HCEC 1CT (cell line): ENCODE measurements at regions not wholly inside any gene's neighbourhood (a gene's known extent, or its start where the extent isn't known, plus 50 kb on each side); places are given as distances from the start of the nearest gene placed in this dataset.
"Not testable (repeated sequence)": the region's sequence is repeated elsewhere in the genome, so short reads cannot be mapped to it uniquely, and the experiment has no call there.

Experiments
- DNase-seq: peaks from one replicate; pipeline ENCODE4 v3.0.0-alpha.2; 2017

DNA sequence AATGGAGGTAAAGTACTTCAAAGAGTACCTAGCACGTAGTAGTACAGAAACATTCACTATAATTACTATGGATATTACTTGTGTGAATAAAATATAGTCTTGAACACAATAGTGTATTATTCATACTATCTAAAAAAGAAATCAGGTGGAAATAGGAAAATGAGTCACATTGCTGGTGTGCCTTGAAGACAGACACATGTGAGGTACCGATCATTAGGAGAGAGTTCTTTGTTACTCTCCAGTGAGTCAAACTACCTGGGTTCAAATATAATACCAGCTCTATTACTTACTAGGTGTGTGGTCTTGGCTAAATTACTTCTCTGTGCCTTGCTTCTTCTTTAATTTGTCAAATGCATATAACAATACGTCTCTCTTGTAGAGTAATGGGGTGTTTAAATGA is 50.8 kb upstream of the BEND6 start:
- DNase-seq, result no peak

DNA sequence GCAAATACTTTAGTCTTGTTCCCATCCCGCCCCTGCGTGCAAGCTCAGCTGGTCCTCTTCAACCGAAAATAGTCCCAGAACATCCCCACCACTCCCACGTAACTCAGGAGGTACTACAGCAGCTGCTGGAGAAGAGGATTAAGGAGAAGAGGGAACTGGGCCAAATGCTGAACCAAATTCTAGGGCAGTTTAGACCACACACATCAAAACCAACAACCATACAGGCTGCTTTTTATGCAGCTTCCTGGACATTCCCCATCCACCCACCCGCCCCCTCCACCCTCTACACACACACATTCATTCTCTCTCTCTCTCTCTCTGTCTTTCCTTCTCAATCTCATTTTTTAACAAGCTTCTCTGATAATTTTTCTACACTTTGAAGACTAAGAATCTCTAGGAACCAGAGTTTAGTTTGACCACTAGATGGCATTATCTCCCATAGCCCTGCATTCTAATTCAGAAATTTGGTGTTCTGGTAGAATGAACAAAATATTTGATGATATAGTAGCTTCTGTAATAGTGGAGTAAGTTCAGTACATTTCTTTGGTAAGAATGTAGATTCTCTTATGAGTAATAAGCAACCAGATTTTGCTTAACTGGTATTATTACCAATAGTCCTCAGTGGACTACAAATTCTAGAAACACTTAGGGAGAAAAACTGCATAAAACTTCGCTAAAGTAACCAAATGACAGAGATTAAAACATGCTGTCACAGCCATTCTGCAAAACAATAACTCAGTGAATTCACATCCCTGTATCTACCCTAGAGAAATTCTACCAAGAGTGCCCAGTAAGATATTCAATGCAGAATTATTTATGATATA is 52.1 kb upstream of the BEND6 start:
- DNase-seq, result peak; percentile 86

DNA sequence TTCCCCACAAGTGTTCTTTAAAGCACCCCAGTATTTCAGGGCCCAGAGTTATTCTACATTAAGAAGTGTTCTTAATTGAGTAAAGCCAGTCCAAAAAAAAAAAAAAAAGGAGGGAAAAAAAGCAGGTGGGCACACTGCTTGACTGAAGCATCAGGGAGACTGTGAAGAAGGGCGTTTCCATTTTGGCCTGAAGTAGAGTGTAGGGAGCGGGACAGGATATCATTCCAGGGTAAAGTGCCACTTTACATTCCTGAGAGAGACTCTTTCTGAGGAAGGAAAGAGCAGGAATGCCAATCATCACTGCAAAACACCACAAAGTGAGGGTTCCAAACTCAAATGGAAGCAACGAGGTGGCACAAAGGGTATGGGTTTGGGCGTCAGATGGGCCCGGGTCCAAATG is 54.1 kb upstream of the BEND6 start:
- DNase-seq, result no peak

DNA sequence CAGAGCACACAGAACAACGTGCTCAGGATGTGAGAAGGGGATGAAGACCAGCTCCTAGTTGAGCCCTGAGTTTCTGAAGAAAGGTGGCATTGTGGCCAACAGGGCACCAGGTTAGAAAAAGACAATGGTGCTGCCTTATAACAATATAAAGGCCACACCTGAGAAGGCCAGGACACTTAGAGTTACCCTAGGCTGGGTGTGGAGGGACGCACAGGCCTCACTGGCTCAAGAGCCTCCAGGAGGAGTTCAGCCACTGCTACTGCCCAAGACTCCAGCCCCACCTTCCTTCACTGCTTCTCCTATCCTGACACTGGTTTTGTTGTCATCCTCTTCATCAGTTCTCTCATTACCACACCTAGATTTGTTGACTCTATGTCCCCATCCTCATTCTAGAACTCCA is 55.2 kb upstream of the BEND6 start:
- no peak for DNase-seq

DNA sequence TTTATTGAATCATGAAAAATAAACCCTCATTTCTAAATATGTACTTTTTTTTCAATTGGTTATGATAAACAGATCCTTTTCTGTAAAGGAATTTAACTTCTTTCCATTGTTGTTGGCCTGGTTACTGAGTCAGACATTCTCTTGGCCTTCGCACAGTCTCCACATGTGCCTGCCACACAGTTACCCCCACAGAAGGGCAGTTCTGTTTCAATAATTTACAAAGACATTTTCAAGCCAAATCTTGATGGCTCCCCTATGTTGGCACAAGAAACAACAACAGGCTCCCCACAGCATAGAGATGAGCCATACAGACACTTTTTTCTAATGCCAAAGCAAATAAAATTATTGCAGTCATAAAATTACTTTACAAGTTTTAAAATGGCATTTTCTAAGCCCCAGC is 55.6 kb upstream of the BEND6 start:
- DNase-seq, result peak; percentile 51

DNA sequence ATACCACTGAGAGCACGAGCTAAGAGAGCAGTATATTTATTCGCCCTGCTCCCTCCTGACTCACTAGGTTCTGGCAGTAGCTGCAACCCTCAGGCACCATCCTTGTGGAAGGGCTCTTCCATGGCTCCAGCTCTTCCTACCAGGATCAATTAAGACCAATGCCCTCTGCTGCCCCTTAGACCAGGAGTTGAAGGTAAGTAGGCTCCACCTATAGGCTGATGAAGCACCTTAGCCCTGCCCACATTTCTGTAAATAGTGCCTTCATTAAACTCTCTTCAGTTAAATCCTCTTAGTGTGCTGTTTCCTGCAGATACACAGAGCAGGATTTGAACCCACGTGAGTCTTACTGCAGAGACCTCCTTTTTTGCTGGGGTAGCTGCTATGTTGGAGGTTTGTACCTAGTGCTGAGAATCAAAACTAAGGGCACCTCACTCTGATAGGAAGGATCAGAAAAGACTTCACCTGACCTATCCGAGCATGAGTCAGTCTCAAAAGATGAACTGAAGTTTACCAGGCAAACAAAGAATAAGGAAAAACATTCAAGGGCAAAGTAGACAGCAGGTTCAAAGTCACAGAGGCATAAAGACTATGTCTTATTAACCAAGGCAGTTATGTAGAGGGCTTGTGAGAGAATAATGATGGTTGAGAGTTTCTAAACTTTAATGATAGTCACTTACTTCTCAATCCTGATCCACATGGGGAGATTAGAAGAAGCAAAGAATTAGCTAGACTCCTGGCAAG is 56.9 kb upstream of the BEND6 start:
- no peak for DNase-seq

DNA sequence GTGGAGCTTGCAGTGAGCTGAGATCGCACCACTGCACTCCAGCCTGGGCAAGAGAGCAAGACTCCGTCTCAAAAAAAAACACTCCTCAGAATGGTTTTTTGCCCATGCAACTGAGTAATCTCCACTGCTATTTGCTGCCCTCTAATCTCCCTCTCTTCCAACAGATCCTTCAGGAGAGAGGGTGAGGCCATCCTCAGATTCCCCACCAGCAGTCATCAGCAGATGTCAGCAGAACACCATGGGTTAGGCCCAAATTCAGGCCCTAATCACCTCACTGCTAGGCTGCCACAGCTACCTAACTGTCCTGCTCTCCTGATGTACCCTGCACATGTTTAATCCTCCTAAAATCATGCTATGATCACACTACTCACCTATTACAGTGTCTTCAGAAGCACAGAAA is 63.2 kb upstream of the BEND6 start:
- peak; percentile 60 for DNase-seq

DNA sequence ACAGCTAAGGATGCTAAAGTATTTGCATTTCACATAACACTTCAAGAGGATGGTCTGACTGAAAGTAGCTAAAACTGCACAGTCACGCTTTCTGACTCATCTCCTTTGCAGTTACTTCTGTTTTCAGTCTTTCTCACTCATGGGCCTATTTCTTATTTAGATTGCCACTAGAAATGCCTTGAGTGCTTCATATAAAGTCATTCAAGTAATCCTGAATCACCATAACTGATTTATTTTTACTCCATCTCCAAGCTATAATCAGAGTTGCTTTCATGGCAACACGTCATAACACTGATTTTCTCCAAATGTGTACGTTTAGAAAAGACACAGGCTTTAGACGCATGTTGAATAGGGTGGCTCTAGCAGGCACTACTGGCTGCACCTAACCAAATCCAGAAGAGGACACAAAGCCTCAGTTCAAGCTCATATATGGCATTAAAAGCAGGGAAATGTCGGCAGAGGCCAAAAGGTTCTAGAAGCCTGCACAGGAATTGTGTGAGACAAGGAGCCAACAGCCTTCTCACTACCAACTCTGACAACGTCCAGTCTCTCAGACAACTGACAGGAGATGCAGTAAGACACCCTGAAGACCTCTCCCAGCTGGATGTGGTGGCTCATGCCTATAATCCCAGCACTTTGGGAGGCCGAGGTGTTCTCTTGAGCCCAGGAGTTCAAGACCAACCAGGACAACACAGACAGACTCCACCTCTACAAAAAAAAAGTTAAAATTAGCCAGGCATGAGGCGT is 64.1 kb upstream of the BEND6 start:
- DNase-seq, result peak; percentile 91

DNA sequence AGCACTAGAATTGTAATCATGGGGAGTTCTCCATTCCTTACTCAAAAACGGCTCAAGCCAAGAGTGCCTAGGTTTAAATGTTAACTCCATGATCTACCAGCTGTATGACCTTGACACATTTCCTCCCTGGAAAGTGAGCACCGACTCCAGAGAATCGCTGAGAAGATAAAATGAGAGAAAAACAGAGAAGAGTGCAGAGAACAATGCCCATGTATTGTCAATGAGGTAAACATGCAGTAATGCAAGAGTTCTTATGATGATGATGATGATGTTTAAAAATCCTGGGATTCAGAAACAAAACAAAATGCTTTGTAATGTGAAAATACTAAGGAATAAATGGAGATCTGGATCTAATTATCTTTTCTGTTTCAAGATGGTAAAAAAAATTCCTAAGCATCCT is 64.8 kb upstream of the BEND6 start:
- no peak for DNase-seq

DNA sequence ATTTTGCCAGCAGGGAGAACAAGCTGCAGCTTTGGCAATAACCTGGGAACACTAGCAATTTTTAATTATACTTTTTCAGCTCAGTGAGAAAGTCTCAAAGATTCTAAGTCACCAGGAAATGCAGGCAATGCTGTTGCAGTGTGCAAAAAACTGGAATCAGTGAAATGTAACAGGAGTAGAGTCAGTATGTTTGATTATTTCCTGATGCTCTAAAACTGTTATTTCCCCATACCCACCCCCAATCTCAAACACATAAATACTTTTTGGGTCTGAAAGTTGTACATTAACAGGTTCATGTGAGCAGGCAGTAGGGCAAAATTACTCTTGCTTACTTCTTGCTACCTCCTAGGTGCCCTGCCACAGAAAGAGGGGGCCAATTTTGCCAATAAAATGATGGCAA is 65.4 kb upstream of the BEND6 start:
- DNase-seq, result no peak

DNA sequence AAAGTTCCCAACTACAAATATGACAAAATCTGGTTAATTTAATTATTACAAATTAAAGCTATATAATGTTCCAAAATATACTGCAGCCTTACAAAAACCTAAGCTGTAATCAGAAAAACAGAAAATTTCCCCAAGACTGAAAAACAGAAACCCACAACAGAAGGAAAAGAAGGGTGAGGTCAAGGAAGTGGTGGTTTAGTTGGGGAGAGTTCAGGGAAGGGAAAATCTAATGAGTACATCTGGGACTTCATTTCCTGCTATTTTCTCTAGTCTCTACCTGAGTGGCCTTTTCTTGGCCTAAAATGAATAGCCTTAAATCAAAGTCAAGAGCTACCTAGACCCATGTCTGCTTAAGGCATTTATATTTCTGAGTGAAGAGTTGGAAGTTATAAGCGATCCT is 66.2 kb upstream of the BEND6 start:
- DNase-seq, result no peak

DNA sequence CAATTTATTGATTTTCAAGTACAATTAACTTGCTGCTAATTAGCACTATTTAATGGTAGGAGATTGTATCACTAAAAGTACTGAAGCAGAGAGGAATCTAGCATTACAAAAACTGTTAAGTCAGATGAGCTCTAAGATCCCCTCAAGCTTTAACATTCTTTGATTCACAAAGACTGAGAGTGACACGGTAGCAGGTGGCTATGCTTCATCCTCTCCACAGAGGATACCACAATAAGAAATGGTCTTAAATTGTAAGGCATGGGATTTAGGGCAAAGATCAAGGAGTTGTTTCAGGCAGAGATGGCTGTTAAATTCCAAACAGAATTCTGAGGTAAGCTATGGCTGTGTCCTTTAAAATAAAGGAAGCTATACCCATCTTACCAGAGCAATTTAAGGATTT is 67.8 kb upstream of the BEND6 start:
- DNase-seq, result no peak

DNA sequence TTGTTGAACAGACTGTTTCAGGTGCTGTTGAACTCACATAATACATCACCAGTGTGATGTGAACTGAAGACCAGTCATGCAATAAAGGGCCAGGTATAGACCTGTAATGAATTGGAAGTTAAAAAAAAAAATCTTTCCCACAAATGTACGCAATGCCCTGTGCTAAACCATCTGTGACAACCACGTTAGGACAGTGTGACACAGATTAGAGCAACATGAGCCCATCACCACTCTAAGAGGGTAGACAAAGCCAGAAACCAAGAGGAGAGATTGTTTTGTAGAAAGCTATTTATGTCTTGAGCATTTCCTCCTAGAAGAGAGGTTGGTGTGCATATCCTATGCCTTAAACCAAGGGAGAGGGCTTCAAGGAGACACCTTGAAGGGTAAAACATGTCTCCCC is 77.0 kb upstream of the BEND6 start:
- no peak for DNase-seq

DNA sequence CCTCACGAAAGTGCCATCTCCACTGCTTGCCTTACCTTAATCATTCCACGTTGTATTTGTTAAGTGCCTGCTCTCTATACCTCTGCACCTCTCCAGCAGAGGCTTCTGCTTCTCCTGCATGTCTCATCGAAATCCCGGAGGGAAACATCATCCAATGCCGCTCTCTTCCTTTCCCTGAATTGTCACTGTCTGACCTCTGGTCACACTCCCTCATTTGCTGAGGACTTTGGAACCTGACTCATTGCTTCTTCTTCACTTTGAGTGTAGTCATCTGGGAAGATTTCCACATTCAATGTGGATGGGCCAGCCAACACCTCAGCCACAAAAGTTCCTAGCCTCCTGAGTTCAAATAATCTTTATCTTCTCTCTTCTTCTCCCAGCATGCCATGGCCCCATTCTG is 78.9 kb upstream of the BEND6 start:
- no peak for DNase-seq

DNA sequence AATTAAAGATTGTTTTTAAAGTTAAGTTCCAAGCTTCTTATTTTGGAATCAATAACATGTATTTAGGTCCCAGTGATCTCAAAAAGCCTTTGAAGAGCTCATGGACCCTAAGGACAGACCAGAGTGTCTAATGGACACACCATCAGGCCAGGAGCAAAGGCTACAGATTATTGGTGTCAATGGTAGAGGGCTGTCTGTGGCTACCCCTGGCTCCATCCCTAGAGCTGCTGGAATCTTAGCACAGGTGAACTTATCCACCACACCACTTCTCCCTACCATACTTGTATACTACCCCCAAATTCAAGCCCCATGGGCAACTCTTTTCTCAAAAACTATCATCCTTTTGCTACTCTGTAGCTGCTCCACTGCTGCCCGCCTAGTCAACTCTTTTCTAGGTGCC is 79.4 kb upstream of the BEND6 start:
- DNase-seq, result no peak

DNA sequence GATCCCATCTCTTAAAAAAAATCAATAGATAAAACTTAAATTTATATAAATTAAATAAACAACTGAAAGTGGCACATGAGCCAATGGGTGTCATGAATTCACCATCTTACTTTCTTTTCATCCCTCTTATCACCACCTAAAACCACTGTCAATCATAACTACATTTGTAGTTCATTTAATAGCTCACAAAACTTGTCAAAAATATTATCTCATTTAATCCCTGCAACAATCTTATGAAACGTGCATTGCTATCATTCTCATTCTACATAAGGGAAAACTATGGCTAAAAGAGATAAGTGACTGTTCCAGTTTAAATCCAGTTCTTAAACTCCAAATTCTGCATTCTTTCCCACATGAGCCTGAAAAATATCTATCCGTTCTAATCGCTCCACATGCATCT is 80.6 kb upstream of the BEND6 start:
- DNase-seq, result no peak

DNA sequence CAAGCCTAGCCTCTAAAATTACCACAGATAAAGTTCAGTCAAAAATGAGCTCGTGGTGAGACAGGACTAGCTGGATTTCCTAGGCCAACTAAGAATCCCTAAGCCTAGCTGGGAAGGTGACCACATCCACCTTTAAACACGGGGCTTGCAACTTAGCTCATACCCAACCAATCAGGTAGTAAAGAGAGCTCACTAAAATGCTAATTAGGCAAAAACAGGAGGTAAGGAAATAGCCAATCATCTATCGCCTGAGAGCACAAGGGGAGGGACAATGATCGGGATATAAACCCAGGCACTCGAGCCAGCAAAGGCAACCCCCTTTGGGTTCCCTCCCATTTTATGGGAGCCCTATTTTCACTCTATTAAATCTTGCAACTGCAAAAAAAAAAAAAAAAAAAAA is 84.9 kb upstream of the BEND6 start:
- not testable (repeated sequence) for DNase-seq

DNA sequence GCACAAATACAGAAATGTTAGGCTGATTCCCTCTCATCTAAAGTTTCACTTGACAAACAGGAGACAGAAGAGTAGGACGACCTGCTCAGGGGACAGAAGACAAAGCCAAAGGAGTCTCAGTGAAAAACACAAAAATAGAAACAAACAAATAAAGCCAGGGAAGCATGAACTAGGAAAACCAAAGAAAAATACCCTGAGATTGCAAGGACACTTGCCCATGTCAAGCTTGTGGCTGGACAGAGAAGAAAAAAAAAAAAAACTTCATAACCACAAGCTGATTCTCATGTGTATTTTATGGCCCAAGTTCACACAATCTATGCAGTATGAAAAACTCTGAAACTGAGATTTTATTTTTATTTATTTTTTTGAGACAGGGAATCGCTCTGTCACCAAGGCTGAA is 85.6 kb upstream of the BEND6 start:
- DNase-seq, result no peak

DNA sequence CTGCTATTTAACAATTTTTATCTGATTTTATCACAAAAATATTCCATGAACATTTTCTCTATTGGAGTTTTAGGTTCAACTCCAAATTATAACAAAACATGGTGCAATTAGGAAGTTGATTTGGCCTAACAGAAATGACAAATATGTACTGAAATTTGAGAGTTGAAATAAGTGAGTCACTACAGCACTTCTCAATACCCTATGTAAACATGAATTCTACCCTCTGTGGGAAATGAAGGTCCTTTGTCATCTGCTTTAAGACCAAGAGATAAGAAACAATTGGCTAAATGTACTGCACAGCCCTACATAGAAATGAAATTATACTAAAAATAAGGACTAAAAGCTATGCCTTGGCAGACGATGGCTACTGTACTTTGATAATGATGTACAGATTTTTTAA is 86.2 kb upstream of the BEND6 start:
- DNase-seq, result peak; percentile 93

DNA sequence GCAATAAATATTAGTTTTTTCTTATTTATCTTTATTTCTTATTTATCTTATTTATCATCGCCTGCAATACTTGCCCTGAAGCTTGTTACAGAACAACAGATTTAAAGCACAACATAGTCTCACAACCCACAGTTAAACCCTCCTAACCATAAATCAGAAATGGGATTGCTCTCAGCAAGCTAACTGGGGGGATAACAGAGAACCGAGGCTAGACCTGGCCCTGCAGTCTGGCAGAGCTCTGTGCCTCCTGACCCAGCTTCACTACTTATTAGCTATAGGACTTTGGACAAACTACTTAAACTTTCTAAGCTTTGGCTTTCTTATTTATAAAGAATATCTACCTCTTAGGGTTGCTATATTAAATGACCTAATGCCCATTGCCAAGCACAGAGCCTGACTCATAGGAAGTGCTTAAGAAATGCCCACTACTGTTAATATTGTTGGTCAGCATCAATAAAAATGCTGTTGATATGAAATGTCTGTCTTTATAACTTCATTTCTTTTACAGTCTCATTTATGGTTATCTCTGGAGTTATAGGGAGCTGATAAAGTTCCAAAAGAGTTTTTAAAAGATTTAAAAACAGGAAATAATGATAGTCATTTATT is 87.9 kb upstream of the BEND6 start:
- DNase-seq, result peak; percentile 68

DNA sequence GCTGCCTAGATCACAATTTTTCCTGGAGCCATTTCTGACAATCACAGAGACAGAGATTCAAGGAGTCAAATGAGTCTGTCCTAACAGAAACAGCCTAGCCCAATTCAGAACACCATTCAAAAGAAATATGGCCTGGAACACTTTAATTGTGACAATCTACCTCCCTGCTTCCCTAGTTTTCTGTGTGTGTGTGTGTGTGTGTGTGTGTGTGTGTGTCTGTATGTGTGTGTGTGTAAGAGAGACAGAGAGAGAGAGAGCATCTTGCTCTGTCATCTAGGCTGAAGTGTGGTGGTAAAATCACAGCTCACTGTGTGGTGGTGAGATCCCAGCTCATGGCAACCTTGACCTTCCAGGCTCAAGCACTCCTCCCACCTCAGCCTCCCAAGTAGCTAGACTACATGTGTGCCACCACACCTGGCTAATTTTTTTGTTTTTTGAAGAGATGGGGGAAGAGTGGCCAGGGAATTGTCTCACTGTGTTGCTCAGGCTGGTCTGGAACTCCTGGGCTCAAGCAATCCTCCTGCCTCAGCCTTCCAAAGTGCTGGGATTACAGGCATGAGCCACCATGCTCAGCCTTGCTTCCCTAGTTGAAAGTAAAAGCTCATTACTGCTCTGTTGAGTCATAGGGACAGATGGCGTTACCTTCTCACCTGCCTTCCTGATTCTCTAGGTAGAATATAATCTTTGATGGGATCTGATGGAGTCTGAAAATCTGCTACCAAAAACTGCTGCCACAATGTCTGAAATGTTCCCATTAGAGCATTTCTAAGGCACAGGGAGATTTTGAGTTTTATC is 89.6 kb upstream of the BEND6 start:
- DNase-seq, result no peak

DNA sequence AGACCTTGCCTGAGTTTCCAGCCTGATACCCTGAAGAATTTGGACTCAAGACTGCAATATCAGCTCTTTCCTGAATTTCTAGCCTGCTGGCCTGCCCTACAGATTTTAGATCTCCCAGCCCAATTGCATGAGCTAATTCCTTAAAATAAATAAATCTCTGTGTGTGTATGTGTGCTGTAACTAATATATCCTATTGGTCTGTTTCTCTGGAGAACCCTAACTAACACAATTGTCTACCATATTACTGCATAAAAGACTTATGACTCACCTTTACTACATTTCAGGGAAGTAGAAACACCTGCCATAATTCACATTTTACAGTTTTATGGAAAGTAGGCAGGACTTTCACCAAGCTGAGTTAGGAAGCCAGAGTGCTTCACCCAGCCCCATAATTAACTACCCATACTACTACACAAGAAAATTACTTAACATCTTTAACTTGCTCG is 90.7 kb upstream of the BEND6 start:
- peak; percentile 55 for DNase-seq

DNA sequence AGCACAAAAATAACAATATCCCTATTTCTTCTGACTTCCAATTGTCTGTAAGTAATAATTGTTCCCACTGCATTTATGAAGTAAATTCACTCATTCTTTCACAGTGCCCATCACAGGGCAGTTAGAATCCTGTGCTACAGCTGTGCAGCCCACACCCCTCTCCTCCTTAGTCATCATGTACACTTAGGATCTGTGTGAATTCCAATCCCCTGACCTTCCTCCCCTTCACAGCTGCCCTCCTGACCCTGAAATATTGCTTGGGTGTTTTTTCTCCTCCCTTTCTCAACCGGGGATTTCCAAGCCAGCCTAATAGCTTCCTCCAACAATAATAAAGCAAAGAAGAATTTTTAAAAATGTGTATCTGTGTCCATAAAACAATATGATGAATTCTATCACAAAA is 91.5 kb upstream of the BEND6 start:
- DNase-seq, result peak; percentile 92
